Hematopoietic multipotent progenitor cell treated with erythropoietin and hydrocortisone succinate and interleukin-3 and kit ligand, for 17 days (in vitro differentiated cells): ENCODE measurements at regions not wholly inside any gene's neighbourhood (a gene's known extent, or its start where the extent isn't known, plus 50 kb on each side); places are given as distances from the start of the nearest gene placed in this dataset.

Experiments used
- DNase-seq: peaks from one replicate; pipeline ENCODE4 v3.0.0-alpha.2; 2015; ENCODE audit warnings: low spot score

DNA sequence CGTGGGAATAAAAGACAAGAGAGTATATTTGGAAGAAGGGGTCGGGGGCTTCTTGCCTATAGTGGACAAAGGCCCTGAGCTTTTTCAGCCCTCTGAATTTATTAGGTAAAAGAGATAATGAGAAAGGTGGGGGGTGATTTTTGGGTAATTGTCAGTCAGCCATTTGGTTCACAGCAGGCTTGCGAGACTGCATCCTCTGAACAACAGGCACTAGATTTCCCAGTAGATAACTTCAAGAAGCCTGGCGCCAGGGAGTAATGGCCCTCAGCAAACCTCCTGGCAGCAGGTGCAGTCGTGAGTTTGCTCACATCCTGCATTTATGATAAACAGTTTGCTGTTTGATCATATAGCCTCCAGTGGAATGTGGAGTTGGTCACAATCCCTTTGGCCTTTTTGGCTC, 609.0 kb downstream of the DHX35 start:
- DNase-seq = no peak

DNA sequence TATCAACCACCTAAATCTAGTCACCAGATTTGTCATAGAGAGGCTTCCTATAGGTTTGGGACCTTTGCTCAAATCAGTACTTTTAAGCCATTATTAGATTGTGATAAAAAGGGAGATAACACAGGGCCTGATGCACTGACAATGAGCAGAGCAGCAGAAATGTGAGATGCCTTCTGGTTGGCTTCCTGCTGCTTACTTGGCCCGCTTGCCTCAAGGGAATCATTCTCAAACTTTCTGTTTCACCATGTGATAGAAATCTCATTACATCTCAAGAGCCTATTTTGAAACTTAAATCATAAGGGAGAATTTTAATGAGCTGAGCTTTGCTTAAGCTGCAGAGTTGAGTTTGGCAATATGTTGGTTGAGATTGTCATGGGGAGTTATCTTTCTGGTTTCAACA, 606.0 kb downstream of the DHX35 start:
- no peak for DNase-seq

DNA sequence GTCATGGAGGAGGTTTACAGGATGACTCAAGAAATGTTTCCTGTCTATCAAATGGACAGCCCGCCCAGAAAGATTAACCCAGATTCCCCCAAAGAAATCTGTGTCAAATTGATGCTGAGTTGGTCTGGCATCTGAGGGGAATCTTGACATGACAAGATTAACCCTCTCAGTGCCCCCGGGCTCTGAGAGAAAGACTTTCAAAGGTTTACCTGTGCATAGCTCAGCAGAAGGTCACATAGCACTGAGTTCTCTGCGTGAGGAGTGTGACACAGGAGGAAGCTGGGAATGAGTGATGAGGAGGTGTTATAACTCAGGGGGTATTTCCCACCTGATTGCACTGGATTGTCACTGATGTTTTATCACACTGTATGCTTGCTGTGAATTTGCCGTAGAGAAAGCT, 601.2 kb downstream of the DHX35 start:
- DNase-seq = no peak

DNA sequence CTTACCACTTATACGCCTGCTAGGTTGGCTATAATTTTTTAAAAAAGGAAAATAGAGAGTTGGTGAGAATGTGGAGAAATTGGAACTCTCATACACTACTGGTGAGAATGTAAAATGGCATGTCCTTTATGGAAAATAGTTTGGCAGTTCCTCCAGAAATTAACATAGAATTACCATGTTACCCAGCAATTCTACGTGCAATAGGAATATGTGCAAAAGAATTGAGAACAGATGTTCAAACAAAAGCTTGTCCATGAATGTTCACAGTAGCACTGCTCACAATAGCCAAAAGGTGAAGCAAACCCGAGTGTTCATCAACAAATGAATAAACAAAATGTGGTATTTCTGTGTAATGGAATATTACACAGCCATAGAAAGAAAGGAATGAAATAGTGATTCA, 592.2 kb downstream of the DHX35 start:
- no peak for DNase-seq

DNA sequence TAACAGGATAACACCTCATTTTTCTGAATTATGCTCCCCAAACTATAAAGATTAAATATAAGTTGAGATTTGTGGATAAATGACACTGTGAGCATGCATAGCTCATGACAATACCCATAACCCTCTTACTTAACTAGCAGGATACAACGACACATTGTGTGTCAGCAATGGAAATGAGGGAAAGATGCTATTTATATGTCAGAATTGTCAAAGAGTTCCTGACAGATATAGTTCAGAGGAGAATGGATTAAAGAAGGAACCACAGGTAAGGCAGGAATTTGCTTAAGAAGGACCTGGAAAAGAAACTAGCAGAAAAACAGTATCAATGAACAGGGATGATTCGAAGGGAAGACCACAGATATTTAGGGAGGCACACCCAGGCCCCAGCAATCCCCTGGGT, 591.0 kb downstream of the DHX35 start:
- DNase-seq = no peak

DNA sequence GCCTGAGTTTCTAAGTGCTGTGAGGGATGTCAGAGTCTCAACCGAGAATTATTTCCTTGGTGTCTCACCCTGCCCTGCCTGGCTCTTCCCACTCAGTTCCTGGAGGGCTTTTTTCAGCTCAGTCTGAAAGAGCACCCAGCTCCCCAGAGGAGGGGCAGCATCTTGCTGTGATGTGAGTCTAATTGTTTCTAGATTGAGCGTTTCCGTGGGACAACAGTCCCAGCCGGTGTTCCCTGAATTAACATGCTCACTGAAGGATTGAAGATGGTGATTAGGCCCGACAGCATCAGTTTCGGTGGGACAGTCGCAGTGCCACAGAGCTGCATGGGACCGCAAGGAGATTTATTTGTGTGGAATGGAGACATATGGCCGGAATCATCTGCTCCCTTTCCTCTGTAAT, 587.6 kb downstream of the DHX35 start:
- no peak for DNase-seq

DNA sequence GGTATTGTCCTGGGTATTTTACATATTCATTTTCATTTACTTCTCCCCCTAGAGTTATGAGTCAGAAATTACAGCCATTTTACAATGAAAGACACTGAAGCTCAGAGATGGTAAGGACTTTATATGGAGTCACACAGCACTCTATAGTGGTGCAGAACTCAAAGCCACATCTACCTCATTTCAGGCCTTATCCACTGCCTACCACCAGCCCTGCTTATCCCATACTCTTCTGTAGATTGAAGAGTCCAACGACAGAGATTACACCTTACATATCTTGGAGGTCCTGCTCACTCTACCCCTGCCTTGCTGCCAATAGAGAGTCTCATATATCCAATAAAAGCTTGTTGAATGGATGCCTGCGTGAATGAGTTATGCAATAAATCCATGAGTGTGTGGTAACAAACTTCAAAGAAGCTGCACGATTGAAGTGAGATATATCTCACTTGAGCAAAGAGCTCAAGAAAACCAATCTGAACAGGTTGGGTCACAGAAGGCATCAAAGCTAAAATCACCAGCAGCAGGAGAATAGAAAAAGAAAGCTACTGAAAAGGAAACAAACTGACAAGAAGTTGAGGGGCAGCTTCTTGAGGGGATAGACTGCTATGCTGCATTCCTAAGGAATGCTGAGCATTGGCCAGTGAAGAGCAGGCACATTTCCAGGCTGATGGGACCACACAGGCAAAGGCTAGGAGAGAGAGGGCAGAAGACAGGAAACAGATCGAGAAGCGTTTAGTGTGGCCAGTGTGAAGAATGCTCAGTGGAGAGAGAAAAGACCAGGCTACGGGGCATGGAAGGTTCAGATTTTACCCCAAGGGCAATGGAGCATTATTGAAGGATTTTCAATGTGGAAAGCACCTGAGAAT, 585.6 kb downstream of the DHX35 start:
- DNase-seq = no peak

DNA sequence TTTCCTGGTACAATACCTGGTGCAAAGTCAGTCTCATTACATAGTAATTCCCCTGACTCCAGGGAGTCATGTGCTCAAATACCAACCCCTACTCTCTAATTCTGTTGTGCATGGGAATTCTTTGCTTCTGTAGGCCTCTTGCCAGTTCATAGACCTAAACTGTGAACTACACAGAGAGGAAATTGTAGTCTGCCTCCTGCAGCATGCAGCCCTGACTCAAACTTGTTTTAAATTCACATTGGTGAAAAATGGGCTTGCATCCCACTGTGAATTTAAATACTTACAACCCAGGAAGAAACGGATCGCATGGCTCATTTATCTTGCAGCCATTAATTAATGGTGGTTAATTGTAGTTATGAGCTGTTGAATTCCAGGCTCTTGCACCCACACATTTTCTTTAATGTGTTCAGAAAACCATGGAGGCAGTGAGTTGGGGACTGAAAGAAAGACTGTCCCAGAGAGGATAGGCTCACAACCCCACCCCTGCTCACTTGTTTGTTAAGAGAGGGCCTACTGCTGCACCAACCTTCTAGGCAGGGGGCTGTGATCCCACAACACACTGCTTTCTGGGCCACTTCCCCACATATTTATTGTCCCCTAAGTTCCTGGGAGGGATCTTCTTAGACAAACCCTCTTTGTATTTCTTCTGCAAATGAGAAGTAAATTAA, 579.1 kb downstream of the DHX35 start:
- no peak for DNase-seq

DNA sequence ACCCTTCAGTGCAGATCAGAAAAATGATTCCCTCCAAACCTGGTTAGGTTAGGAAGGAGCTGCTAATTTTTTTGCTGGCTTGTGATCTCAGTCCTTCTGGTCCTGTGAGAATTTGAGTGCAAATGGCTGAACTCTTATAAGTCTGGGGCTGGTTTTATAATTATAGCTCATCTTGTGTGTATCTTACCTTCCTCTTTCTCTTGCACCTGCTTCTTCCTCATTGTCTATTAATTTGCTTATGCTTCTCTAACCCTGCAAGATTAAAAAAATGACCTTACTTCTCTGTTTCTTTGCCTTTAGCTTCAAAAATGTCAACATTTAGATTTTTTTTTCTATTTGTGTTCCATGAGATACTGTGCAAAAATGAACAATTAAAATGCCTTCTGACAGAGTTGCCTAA, 576.2 kb downstream of the DHX35 start:
- no peak for DNase-seq

DNA sequence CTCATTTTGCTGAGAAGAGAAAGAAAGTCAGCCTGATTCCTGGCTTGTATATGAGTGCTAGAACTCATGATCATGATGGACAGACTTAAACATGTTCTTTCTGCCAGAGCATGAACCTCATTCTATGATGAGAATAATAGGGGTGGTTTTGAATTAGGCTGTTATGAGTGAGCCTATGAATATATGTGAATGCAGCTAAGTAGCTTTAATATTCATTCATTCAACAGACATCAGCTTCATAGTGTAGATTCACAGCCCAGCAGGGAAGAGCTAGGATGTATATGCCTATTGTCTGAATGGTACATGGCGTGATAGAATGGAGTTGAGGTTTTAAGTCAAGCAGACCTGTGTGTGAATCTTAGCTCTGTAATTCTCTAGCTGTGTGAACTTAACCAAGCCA, 573.2 kb downstream of the DHX35 start:
- no peak for DNase-seq

DNA sequence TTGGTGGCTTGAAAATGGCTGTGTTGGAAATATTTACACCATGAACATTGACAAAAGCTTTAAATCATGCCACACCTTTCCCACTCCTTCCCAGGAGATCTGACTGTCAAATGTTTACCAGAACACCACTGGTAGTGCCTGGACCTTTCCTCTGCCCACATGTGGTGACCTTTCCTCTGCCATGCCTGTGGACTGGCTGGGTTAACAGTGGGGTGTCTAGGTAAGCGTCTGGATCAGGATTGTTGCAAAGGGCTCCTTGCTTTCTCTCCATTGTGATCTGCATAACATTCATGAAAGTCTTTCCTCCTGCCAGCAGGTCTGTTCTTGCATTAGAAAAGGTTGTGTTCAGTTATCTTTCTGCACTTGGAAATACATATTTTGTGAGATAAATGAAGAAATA, 572.7 kb downstream of the DHX35 start:
- DNase-seq = no peak

DNA sequence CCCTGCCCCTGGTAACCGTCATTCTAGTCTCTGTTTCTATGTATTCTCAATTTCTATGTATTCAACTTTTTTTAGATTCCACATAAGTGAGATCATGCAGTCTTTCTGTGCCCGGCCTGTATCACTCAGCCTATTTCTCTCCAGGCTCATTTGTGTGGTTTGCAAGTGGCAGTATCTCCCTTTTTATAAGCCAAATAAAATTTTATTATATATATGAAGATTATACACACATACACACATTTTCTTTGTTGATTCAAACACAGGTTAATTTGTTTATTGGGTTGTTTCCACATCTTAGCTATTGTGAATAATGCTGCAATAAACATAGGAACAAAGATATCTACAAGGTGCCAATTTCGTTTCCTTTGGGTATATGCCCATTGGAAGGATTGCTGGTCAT, 571.7 kb downstream of the DHX35 start:
- no peak for DNase-seq

DNA sequence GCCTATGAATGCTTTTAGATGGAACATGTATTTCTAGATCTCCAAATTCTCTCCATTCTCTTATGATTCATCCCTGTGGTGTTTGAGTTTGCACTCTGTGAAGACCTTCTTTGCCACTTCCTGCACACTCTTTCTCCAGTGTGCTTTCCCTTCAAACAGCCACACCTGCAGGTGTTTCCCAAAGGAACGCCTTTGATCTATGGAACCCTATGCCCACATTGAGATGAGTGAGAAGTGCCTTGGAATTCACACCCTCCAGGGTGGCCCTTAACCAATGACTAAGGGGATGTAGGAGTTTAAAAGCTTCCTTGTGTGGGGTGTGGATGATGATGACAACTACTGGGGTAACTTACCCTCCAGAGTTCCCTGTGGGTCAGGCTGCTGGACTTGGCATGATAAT, 570.1 kb downstream of the DHX35 start:
- DNase-seq = no peak

DNA sequence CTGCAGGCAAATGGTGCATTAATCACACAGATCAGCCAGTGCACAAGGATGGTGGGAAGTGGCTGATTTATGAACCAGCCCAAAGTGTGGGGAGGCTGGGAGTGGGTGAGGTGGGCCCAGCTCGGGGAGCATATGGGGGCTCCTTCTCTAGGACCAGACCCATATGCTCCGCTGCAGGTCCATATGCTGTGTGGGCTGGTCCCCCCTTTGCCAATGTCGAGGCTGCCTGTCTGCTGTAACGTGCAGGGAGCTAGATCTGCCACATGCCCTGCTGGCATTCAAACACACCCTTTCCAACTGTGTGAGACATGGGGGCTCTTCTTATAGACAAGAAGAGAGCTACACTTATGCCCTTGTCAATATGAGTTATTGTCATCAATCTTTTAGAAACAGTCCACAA, 566.3 kb downstream of the DHX35 start:
- DNase-seq = no peak

DNA sequence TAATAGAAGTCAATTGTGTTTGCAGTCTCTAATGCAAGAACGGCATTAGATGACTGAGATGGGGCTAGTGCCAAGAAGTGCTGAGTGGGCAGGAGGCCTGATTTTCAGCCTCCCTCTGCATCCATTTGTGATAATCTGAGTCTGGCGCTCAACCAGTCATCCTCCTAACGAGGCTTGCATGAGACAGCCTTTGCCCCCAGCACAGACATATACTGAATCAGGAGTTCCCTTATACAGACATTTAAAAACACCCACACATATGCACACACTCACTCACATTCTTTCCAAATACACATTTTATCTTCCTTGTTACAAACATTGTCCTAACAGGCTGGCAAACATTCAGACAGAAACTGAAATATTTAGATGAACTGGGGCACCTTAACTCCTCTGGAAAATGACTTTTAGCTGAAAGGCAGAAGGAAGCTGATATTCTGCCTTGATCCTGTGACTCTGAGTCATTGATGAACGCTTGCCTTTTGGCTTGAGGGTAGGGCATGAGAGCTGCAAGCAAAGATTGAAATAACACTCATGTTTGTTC, 562.3 kb downstream of the DHX35 start:
- no peak for DNase-seq

DNA sequence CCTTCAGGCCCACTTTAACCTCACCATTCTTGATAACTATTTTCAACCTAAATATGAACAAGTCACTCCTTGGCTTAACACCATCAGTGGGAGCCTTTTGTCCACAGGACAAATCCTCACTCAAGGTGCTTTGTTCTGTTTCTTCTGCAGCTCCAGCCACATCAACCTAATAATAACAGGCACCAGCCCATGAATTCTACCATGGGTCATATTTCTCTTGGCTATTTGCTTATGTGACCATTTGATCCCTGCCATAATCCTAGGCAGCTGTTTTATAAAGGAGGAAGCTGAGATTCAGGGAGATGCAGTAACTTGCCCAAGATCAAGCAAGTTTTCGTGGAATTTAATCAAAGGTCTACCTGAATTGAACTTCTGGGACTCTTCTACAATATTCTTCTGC, 561.3 kb downstream of the DHX35 start:
- DNase-seq = no peak

DNA sequence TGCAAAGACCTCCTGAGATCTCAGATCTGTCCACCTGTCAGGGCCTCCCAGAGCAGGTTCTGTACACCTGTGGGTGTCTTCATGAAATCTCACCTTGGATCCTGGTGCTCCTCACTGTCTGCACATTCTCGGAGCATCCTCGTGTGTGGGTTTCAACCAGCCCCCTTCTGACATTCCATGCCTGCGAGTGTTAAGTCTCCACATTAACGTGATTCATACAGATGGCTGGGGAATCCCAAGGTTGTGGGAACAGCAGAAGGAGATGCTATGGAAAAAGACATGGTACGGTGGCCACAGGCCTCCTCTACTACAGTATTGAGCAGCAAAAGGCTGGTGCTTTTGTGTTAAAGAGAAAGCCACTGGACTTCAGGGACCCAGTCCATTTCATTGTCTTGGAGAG, 556.5 kb downstream of the DHX35 start:
- DNase-seq = no peak

DNA sequence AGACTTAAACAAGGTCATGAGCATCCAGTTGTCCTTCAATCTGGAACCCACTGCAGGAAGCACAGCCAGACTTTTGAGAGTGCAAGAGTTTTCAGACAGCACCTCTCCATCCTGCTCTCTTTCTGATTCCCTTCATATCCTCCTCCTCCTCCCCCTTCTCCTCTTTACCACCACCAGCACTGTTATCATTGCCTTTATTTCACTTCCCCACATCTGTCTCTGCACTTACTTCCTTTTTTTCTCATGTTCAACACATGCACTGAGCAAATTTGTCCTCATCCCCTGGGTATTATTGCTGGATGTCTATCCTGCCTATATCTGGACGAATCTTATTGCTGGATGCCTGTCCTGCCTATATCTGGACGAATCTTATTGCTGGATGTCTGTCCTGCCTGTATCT, 554.8 kb downstream of the DHX35 start:
- DNase-seq = no peak

DNA sequence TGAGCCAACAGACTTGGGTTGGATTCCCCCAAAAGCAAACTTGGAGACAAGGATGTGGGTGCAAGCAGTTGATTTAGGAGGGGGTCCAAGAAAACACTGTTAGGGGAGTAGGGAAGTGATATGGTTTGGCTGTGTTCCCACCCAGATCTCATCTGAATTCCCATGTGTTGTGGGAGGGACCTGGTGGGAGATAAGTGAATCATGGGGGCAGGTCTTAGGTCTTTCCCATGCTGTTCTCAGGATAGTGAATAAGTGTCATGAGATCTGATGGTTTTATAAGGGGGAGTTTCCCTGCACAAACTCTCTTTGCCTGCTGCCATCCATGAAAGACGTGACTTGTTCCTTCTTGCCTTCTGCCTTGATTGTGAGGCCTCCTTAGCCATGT, 542.6 kb downstream of the DHX35 start:
- no peak for DNase-seq

DNA sequence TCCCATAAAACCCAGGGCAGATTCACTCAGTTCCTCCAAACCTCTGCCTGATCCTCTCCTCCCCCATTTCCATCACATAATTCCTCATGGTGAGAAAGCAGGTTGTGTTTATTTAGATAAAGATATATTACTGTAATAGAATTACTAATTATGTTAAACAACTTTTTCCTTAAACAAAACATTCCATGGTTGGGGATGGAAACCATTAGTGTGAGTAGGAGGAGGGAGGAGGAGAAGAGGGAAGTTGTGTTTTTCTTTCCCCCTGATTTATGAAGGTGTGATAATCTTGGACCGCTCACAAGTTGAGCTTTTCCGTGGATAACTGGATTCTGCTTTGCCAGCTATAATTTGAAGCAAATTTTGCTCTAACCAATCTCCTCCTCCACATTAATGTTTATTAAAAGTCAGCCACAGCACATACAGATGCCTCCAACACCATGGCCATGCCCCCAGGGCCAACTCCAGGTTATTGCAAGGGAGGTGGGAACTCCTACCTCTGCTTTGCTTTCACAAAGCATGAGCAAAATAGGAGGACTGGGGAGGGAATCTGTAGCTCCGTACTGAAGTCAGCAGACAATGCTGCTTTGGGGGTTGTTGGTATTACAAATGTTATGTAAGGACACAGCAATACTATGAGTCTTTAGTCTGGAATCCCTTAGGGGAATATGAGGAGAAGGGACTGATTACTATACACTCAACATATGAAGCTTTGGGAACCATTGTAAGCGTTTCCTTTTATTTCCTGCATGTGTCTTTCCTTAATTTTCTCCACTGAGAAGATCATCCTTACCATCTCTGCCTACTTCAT, 542.0 kb downstream of the DHX35 start:
- DNase-seq = no peak

DNA sequence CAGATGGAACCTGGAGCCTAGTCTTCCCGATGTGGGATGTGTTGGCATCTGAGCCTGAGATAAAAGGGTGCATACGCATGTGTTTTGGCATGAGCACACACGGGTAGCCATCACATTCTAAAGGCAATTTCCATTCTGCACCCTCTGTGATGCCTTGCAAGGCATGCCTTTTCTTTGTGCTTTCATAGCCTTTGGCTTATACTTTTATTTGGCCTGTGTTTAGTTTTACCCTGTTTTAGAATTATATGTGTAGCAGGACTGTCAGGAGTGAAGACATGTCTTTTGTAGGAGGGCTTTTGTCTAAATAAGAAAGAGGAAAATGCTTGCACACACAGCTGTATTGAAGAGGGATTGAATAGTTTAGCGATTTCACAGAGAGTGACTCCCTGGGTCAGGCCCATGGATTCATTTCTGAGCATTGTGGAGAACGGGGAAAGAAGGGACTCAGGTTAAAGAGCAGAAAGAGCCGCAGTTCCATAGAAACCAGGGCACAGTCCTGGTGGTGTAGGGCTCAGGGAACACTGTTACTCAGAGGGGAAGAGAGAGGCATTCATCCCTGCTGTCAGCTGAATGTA, 530.2 kb downstream of the DHX35 start:
- DNase-seq = no peak

DNA sequence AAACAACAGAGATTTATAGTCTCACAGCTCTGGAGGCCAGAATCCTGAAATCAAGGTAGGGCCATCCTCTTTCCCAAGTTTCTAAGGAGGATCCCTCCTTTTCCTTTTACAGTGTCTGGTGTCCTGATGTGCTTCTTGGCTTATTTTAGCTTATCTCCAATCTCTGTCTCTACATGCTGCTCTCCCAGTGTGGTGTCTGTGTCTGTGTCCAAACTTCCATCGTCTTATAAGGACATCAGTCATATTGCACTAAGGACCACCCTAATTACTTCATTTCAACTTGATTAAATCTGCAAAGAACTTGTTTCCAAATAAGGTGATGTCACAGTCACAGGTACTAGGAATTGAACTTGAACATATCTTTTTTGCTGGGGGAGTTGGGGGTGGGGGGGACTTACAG, 529.6 kb downstream of the DHX35 start:
- no peak for DNase-seq
